ENCODE measurements at regions not wholly inside any gene's neighbourhood (a gene's known extent, or its start where the extent isn't known, plus 50 kb on each side); places are given as distances from the start of the nearest gene placed in this dataset.

DNA sequence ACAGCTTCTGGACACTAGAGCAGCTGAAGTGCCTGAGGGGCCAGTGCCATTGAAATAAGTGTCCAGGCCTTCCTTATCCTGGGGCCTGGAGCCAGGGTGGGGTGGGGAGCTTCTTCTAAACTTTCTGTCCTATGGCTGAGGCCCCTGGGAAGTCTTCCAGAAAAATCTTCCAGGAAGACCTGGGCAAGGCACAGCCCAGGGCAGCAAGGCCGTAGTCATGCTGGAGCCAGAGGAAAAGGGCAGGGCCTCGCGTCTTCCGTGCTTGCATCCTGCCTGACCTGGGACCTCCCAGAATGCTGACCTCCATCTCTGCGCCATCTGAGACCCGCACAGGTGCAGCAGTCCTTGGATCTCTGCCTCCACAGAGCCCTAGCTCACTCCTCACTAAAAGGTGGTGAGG is 96.7 kb upstream of the SLC44A3 start:
- WGBS, 2 donors = 74 to 82% methylated on average over 6 of the region's 6 CpGs
- TF ChIP-seq CTCF (IDR thresholded peaks at IDR 0.05) (no peak), POLR2A (IDR thresholded peaks at IDR 0.05) (no peak)

GRCh38 chr1:94722181-94722580 is 98.0 kb upstream of the SLC44A3 start:
- Histone ChIP-seq H3K9me3 (no peaks in the 10 kb centered on the region), H3K27me3 (no peaks in the 10 kb centered on the region), H3K4me1 (no peaks in the 10 kb centered on the region), H3K4me3 (replicated peaks in 1 of 3) (no peak overlapping the region), H3K36me3 (no peaks in the 10 kb centered on the region), H3K27ac (no peak overlapping the region)
- DNase-seq = no peak
- WGBS, 2 donors = 82 to 86% methylated on average over 4 of the region's 4 CpGs
- intact Hi-C loops (cut with DNase I) = no loop called here
- TF ChIP-seq POLR2A (IDR thresholded peaks at IDR 0.05) (no peak), CTCF (IDR thresholded peaks at IDR 0.05) (no peak)

More for the DNA sequence above, 96.7 kb upstream of the SLC44A3 start:
- Histone ChIP-seq H3K27ac (no peak overlapping the region), H3K36me3 (no peaks in the 10 kb centered on the region), H3K27me3 (no peaks in the 10 kb centered on the region), H3K4me3 (replicated peaks in 1 of 3) (no peak overlapping the region), H3K9me3 (no peaks in the 10 kb centered on the region), H3K4me1 (peaks cover 0 to 7% of the 10 kb centered on the region in 2 donors)
- intact Hi-C loops (cut with DNase I) = no loop called here
- DNase-seq = no peak

DNA sequence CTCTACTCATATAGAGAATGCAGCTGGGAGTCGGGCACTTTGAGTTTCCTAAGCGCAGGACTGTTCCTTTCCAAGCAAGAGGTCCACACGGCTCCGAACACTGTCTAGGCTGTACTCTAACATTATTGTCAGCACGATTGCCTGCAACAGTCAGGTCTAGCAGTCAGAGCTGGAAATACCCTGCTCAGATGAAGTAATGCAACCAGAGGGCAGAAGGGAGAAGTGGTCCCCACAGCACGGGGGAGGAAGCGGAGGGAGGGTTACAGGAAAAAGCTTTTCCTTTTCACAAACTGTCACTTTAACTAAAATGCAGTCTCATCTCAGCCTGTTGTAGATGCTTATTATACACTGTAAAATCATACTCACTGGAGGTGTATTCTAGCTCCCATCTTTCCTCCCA is 98.9 kb upstream of the SLC44A3 start:
- H3K4me1 ChIP-seq = no peaks in the 10 kb centered on the region
- DNase-seq = no peak
- intact Hi-C loops (cut with DNase I) = no loop called here
- 78 to 91% methylated on average over 7 of the region's 7 CpGs for WGBS, 2 donors
- H3K36me3 ChIP-seq = no peaks in the 10 kb centered on the region
- H3K9me3 ChIP-seq = no peaks in the 10 kb centered on the region
- no peak overlapping the region for H3K27ac ChIP-seq
- no peak overlapping the region for H3K4me3 ChIP-seq (replicated peaks in 1 of 3)
- no peaks in the 10 kb centered on the region for H3K27me3 ChIP-seq
- TF ChIP-seq CTCF (IDR thresholded peaks at IDR 0.05) (no peak), POLR2A (IDR thresholded peaks at IDR 0.05) (no peak)

GRCh38 chr1:94719926-94720793 is 100.0 kb upstream of the SLC44A3 start:
- WGBS, 2 donors = 86 to 87% methylated on average over 7 of the region's 7 CpGs
- Histone ChIP-seq H3K4me3 (replicated peaks in 1 of 3) (no peak overlapping the region), H3K36me3 (no peaks in the 10 kb centered on the region), H3K27me3 (no peaks in the 10 kb centered on the region), H3K9me3 (no peaks in the 10 kb centered on the region), H3K27ac (no peak overlapping the region), H3K4me1 (no peaks in the 10 kb centered on the region)
- DNase-seq = no peak
- intact Hi-C loops (cut with DNase I) = no loop called here
- TF ChIP-seq POLR2A (IDR thresholded peaks at IDR 0.05) (no peak), CTCF (IDR thresholded peaks at IDR 0.05) (no peak)

- no peaks in the 10 kb centered on the region for H3K36me3 ChIP-seq
- no peak for DNase-seq
- H3K27me3 ChIP-seq = no peaks in the 10 kb centered on the region
- TF ChIP-seq POLR2A (IDR thresholded peaks at IDR 0.05) (no peak), CTCF (IDR thresholded peaks at IDR 0.05) (no peak)
- no peaks in the 10 kb centered on the region for H3K4me1 ChIP-seq
- H3K4me3 ChIP-seq (replicated peaks in 1 of 3) = no peak overlapping the region
- no peak overlapping the region for H3K27ac ChIP-seq
- no peaks in the 10 kb centered on the region for H3K9me3 ChIP-seq
- intact Hi-C loops (cut with DNase I) = no loop called here
- WGBS, 2 donors = 88 to 94% methylated on average over 2 of the region's 2 CpGs
Measured at GRCh38 chr1:94716965-94717364, 103.2 kb upstream of the SLC44A3 start.

Measured in thyroid gland (tissue), 4 donors.